Ishikawa (cell line): ENCODE measurements at regions not wholly inside any gene's neighbourhood (a gene's known extent, or its start where the extent isn't known, plus 50 kb on each side); places are given as distances from the start of the nearest gene placed in this dataset.

Source experiments
- CEBPB ChIP-seq: IDR thresholded peaks from 2 replicates; pipeline ENCODE4 v1.6.1; 2012
- CREB1 ChIP-seq: IDR thresholded peaks from 2 replicates; pipeline ENCODE4 v1.6.1; 2012; ENCODE audit warnings: low read depth
- EGR1 ChIP-seq: IDR thresholded peaks from 2 replicates; pipeline ENCODE4 v1.6.1; 2012
- EP300 ChIP-seq: IDR thresholded peaks from 2 replicates; pipeline ENCODE4 v1.6.1; 2012; ENCODE audit warnings: borderline replicate concordance
- FOXM1 ChIP-seq: IDR thresholded peaks from 2 replicates; pipeline ENCODE4 v1.6.1; 2012; ENCODE audit warnings: low read depth, borderline replicate concordance
- NFIC ChIP-seq: IDR thresholded peaks from 2 replicates; pipeline ENCODE4 v1.6.1; 2012
- RAD21 ChIP-seq: IDR thresholded peaks from 2 replicates; pipeline ENCODE4 v1.6.1; 2012; ENCODE audit warnings: low read depth
- TAF1 ChIP-seq: IDR thresholded peaks from 2 replicates; pipeline ENCODE4 v1.6.1; 2012; ENCODE audit warnings: low read depth, mild to moderate bottlenecking
- TCF12 ChIP-seq: IDR thresholded peaks from 2 replicates; pipeline ENCODE4 v1.6.1; 2012; ENCODE audit warnings: low read depth
- TEAD4 ChIP-seq: IDR thresholded peaks from 2 replicates; pipeline ENCODE4 v1.6.1; 2012
- YY1 ChIP-seq: IDR thresholded peaks from 2 replicates; pipeline ENCODE4 v1.6.1; 2012; ENCODE audit warnings: low read depth
- ZBTB7A ChIP-seq: IDR thresholded peaks from 2 replicates; pipeline ENCODE4 v1.6.1; 2012; ENCODE audit warnings: low read depth
- TF ChIP-seq, protein P1 (sequence below): IDR thresholded peaks from 2 replicates; pipeline ENCODE4 v1.6.1; 2012
- TF ChIP-seq, protein P2 (sequence below): IDR thresholded peaks from 2 replicates; pipeline ENCODE4 v1.6.1; 2012; ENCODE audit warnings: low read depth, mild to moderate bottlenecking
- TF ChIP-seq, protein P3 (sequence below): IDR thresholded peaks from 2 replicates; pipeline ENCODE4 v1.6.1; 2012

DNA sequence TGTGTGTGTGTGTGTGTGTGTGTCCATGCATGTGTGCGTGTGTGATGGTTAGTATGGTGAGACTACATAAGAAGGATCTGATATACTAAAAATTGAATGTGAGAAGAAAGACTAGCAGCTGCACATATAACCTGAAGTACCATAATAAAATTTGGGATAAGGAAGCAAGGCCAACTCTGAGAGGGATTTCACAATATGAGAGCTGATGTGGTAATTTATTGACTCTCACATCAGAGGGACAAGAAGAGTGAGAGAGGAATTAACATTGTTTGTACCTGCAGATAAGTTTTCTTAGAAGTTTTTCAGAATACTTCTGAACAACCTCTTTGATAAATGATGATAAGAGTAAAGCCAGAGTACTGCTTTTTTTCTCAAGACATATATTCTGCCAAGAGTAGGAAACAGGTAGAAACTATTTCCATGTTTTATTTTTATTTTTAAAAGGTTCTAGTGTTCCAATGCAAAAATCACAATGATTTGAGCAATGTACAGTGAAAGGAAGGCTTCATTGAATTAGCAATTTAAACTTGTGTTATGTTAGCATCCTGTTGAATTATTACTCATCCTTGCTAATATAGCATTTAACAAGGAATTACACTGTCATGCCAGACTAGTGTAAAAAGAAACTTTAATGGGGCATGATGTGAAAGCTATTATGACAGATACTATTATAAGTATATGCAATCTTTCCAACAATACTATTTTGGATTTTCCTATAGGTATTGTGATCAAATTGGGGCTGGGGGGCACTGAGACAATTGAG lies 415.5 kb upstream of the ARPP21 start:
- TF ChIP-seq TCF12 (no peak), EGR1 (no peak), ZBTB7A (no peak), YY1 (no peak), RAD21 (no peak), FOXM1 (no peak), NFIC (no peak), EP300 (no peak), CREB1 (no peak)
- TF ChIP-seq, protein P1, sequence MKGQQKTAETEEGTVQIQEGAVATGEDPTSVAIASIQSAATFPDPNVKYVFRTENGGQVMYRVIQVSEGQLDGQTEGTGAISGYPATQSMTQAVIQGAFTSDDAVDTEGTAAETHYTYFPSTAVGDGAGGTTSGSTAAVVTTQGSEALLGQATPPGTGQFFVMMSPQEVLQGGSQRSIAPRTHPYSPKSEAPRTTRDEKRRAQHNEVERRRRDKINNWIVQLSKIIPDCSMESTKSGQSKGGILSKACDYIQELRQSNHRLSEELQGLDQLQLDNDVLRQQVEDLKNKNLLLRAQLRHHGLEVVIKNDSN = no peak
- TF ChIP-seq, protein P2, sequence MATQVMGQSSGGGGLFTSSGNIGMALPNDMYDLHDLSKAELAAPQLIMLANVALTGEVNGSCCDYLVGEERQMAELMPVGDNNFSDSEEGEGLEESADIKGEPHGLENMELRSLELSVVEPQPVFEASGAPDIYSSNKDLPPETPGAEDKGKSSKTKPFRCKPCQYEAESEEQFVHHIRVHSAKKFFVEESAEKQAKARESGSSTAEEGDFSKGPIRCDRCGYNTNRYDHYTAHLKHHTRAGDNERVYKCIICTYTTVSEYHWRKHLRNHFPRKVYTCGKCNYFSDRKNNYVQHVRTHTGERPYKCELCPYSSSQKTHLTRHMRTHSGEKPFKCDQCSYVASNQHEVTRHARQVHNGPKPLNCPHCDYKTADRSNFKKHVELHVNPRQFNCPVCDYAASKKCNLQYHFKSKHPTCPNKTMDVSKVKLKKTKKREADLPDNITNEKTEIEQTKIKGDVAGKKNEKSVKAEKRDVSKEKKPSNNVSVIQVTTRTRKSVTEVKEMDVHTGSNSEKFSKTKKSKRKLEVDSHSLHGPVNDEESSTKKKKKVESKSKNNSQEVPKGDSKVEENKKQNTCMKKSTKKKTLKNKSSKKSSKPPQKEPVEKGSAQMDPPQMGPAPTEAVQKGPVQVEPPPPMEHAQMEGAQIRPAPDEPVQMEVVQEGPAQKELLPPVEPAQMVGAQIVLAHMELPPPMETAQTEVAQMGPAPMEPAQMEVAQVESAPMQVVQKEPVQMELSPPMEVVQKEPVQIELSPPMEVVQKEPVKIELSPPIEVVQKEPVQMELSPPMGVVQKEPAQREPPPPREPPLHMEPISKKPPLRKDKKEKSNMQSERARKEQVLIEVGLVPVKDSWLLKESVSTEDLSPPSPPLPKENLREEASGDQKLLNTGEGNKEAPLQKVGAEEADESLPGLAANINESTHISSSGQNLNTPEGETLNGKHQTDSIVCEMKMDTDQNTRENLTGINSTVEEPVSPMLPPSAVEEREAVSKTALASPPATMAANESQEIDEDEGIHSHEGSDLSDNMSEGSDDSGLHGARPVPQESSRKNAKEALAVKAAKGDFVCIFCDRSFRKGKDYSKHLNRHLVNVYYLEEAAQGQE = no peak
- TF ChIP-seq, protein P3, sequence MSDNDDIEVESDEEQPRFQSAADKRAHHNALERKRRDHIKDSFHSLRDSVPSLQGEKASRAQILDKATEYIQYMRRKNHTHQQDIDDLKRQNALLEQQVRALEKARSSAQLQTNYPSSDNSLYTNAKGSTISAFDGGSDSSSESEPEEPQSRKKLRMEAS = no peak

DNA sequence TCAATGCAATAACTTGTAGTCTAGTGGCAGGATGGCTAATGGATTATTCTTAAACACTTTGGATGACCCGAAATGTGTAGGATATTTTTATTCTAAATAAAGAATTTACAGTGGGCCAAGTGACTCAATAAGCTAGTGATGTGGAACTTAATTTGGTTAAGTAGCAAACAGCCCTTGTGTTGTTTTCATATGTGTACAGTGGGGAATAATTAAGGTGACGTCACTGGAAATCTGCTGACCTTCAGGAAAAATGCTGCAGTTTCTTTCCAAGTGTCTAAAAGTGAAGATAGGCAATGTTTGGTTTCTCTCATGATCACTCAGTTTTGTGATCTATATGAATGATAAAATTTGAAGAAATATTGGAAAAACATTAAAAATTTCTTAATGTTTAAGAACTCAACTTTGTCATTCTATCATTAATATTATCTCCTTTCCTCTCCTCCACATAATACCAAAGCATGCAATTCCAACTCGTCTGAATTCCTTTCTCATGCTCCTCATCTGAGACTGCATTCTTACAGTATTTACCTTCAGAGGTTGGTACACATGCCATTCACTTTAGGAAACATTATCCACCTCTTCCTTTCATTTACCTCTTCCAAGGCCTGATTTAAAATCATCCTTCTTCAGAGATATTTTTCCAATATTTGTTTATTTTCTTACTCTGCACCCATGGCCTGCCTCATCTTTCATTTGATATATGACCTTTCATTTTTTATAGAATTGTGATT lies 414.6 kb upstream of the ARPP21 start:
- TF ChIP-seq YY1 (no peak), CREB1 (no peak)

DNA sequence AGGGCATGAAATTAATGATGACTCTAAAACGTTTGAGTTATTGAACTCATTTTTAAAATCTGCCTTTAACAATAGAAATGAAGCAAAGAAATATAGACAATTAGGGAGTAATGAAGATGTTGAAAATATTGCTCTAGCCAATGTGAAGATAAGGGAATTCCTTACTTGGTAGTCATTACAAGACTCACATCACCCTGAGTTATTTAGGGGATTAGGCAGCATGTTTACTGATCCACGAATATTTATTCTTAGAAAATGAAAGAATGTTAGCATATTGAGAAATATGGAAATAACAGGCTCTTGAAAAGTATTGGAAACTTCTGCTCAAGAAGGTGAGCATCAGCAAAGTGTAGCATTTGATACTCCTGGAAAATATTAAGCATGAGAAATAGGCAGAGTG lies 398.1 kb upstream of the ARPP21 start:
- TF ChIP-seq TAF1 (no peak), NFIC (no peak), RAD21 (no peak), TEAD4 (no peak), EGR1 (no peak), ZBTB7A (no peak), CEBPB (no peak), EP300 (no peak), TCF12 (no peak), CREB1 (no peak), FOXM1 (no peak), YY1 (no peak)
- TF ChIP-seq, protein P2 = no peak
- TF ChIP-seq, protein P3 = no peak
- TF ChIP-seq, protein P1 = no peak

DNA sequence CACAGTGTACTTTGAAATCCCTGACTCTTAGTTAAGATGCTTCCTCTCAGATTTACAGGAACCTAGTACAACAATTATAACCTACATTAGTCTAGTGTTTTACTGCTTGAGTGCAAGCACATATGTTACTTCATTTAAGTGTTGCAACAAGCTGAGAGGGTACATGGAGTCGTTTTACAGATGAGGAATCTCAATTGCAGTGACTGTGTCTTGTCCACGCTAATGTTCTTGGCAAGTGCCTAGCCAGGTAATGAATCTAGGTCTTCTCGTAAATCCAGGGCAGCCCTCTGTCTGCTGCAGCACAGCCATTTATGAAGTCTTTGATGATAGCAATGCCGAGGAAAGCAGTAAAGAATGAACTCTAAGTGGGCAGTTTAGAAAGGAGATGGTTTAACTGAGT lies 384.4 kb upstream of the ARPP21 start:
- TF ChIP-seq EP300 (no peak), FOXM1 (no peak), EGR1 (no peak)
- TF ChIP-seq, protein P3 = no peak

DNA sequence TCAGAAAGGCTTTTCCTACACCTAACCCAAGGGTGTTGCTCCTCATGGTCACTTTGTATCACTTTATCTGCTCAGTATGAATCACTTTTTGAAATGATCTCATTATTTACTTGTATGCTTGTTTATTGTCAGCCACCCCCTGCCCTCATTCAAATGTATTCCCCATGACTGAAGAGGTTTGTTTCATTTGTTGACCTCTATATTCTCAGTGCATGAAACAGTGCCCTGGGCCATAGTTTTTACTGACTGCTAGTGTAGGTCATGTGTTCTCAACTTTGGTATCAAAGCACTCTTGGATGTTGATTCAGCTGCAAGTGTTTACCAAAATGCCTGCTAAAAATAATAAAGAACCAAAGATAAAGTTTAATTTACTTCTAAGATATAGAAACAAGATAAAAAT lies 381.7 kb upstream of the ARPP21 start:
- TF ChIP-seq, protein P1 = no peak
- no peak for TF ChIP-seq EP300

DNA sequence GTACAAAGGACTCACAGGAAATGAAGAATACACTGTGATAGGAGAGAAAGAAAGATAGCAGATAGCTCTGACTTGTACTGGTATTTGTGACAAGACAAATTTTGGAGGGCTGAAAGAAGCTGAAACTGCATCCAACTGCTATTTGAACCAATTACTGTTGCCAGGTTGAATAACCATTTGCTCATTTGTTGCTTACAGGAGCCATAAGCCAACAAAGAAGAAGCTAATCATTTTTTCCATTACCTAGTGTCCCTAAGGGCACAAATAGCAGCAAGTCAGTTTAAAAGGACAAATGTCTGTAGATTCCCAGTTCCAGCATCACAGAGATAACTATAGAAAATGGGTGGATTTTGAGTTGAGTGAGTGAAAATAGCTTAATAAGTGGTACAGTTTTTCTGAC lies 376.9 kb upstream of the ARPP21 start:
- no peak for TF ChIP-seq EGR1
- no peak for TF ChIP-seq TCF12
- no peak for TF ChIP-seq YY1
- TF ChIP-seq CEBPB = no peak
- no peak for TF ChIP-seq CREB1
- TF ChIP-seq EP300 = no peak
- no peak for TF ChIP-seq NFIC
- TF ChIP-seq, protein P3 = no peak
- no peak for TF ChIP-seq TAF1
- no peak for TF ChIP-seq TEAD4
- TF ChIP-seq, protein P2 = no peak
- TF ChIP-seq RAD21 = no peak
- TF ChIP-seq FOXM1 = no peak
- no peak for TF ChIP-seq ZBTB7A
- TF ChIP-seq, protein P1 = no peak
